Endothelial cell of umbilical vein (primary cell): ENCODE measurements at regions not wholly inside any gene's neighbourhood (a gene's known extent, or its start where the extent isn't known, plus 50 kb on each side); places are given as distances from the start of the nearest gene placed in this dataset.

Experiments used
- BruUV-seq: library from RNA; stranded (reverse); fragments of 400-500 nt; replicated peaks from 2 replicates; lab custom pipeline; 2021; lab: Mats Ljungman, UMichigan
- CTCF ChIA-PET: fragments of 300-600, 350-600 bp; sonication (Branson Sonifier 250); formaldehyde crosslinking; loops from one replicate; lab custom pipeline; 2021; ENCODE audit warnings: antibody characterized with exemption, inconsistent platforms; lab: Charles Lee
- POLR2A ChIA-PET: fragments of 300-600, 350-600 bp; sonication (Branson Sonifier 250); formaldehyde crosslinking; loops from one replicate; lab custom pipeline; 2021; ENCODE audit warnings: antibody characterized with exemption, inconsistent platforms; lab: Charles Lee
- DNase-seq: peaks from one replicate; pipeline ENCODE4 v3.0.0-alpha.2; 2011; ENCODE audit warnings: low read depth, low spot score
- FAIRE-seq: peaks from 2 replicates; lab custom pipeline; 2011; peaks lifted over from hg19 to GRCh38; lab: Jason Lieb, UNC
- H2AFZ ChIP-seq: 2 replicates; pipeline ENCODE4 v1.6.0; 2012; ENCODE audit warnings: low read depth, low read length, control low read depth, inconsistent platforms
- H3K27ac ChIP-seq: 2 replicates; pipeline ENCODE4 v1.5.1; 2011; ENCODE audit warnings: low read depth, mild to moderate bottlenecking, control low read depth, low read length, moderate library complexity; ENCODE audit not compliant: insufficient read depth
- H3K27me3 ChIP-seq, 2 experiments: 2 replicates each; pipeline versions ENCODE4 v1.6.0 to v1.6.1; 2011; ENCODE audit warnings: low read length in 2 of 2, mixed read lengths in 1 of 2; ENCODE audit not compliant: control insufficient read depth in 2 of 2, insufficient read depth in 2 of 2
- H3K36me3 ChIP-seq, 2 experiments: 2 replicates in 1 of 2; 3 replicates in 1 of 2; pipeline ENCODE4 v1.5.1; 2011; ENCODE audit warnings: low read length in 2 of 2, mild to moderate bottlenecking in 1 of 2, moderate library complexity in 1 of 2; ENCODE audit not compliant: control insufficient read depth in 2 of 2, insufficient read depth in 2 of 2; ENCODE audit errors: extremely low read depth in 1 of 2
- H3K4me1 ChIP-seq: 3 replicates; pipeline ENCODE4 v1.5.1; 2011; ENCODE audit warnings: mild to moderate bottlenecking, low read length; ENCODE audit not compliant: control insufficient read depth, insufficient read depth; ENCODE audit errors: extremely low read depth
- H3K4me2 ChIP-seq: 2 replicates; pipeline ENCODE4 v1.6.1; 2011; ENCODE audit warnings: low read length, control low read depth, mixed read lengths; ENCODE audit not compliant: insufficient read depth
- H3K4me3 ChIP-seq, 3 experiments: fragments of 200-600 bp in 1 of 3; sonication (generic), shearing (Covaris generic) in 1 of 3; replicated peaks in 1 of 3; 2 replicates each; pipeline ENCODE4 v1.5.1; 2011 to 2016; ENCODE audit warnings: control low read depth in 3 of 3, low read length in 3 of 3, mild to moderate bottlenecking in 2 of 3, inconsistent platforms in 1 of 3, low read depth in 1 of 3, moderate library complexity in 1 of 3; ENCODE audit not compliant: insufficient read depth in 1 of 3
- H3K79me2 ChIP-seq: 2 replicates; pipeline ENCODE4 v1.6.0; 2012; ENCODE audit warnings: low read length, inconsistent platforms; ENCODE audit not compliant: control insufficient read depth, insufficient read depth
- H3K9ac ChIP-seq: replicated peaks from 2 replicates; pipeline ENCODE3; 2011; ENCODE audit warnings: low read length, control low read depth; ENCODE audit not compliant: insufficient read depth; ENCODE audit errors: extremely low read depth
- H3K9me1 ChIP-seq: replicated peaks from 3 replicates; pipeline ENCODE4 v1.6.0; 2011; ENCODE audit warnings: mild to moderate bottlenecking, low read length; ENCODE audit not compliant: control insufficient read depth, insufficient read depth; ENCODE audit errors: extremely low read depth
- H3K9me3 ChIP-seq: replicated peaks from 2 replicates; pipeline ENCODE4 v1.5.1; 2012; ENCODE audit warnings: low read length, inconsistent platforms; ENCODE audit not compliant: control insufficient read depth, insufficient read depth
- H4K20me1 ChIP-seq: replicated peaks from 2 replicates; pipeline ENCODE3; 2011; ENCODE audit warnings: mild to moderate bottlenecking, low read length; ENCODE audit not compliant: control insufficient read depth, insufficient read depth; ENCODE audit errors: extremely low read depth
- EZH2 ChIP-seq: IDR thresholded peaks from 2 replicates; pipeline ENCODE4 v1.6.1; 2012; ENCODE audit warnings: borderline replicate concordance, low read depth, mild to moderate bottlenecking, moderate library complexity, low read length, inconsistent platforms; ENCODE audit not compliant: severe bottlenecking
- FOS ChIP-seq: IDR thresholded peaks from 2 replicates; pipeline ENCODE4 v1.6.1; 2011; ENCODE audit warnings: mild to moderate bottlenecking, low read length, moderate library complexity, borderline replicate concordance; ENCODE audit not compliant: insufficient read depth
- GATA2 ChIP-seq: IDR thresholded peaks from 2 replicates; pipeline ENCODE4 v1.7.0; 2011; ENCODE audit warnings: low read depth, mild to moderate bottlenecking, moderate library complexity, mixed read lengths, low read length; ENCODE audit not compliant: insufficient read length, insufficient read depth
- JUN ChIP-seq: IDR thresholded peaks from 2 replicates; pipeline ENCODE4 v1.6.1; 2011; ENCODE audit warnings: borderline replicate concordance, low read depth; ENCODE audit not compliant: insufficient read length, insufficient read depth
- POLR2A ChIP-seq: IDR thresholded peaks from 2 replicates; pipeline ENCODE4 v1.6.1; 2012; ENCODE audit warnings: low read depth, mild to moderate bottlenecking, control low read depth, low read length
- POLR2AphosphoS5 ChIP-seq: IDR thresholded peaks from 2 replicates; pipeline ENCODE4 v1.6.1; 2012; ENCODE audit warnings: low read depth, mild to moderate bottlenecking, control low read depth, low read length, moderate library complexity; ENCODE audit not compliant: insufficient read depth
- dilution Hi-C: fragments of 300-500 bp; cut with MboI; formaldehyde crosslinking; loops from one replicate; pipeline ENCODE4 v1.15.0; 2019; ENCODE audit warnings: low sequenced_read_pairs; ENCODE audit not compliant: extremely low pct_ligation_motif_present
- intact Hi-C: fragments of 100-400 bp; cut with micrococcal nuclease; formaldehyde crosslinking; loops from one replicate; pipeline ENCODE4 v1.10.0; 2022
- TF ChIP-seq, protein P1 (sequence below): IDR thresholded peaks from 2 replicates; pipeline ENCODE4 v1.6.1; 2011; ENCODE audit not compliant: insufficient read depth, insufficient read length
- TF ChIP-seq, protein P2 (sequence below), 2 donors: IDR thresholded peaks; 1 replicate in 1 of 2; 2 replicates in 1 of 2; pipeline ENCODE4 v1.5.1; 2011; ENCODE audit warnings: low read length in 2 of 2, mild to moderate bottlenecking in 2 of 2, moderate library complexity in 2 of 2, control low read depth in 1 of 2, inconsistent platforms in 1 of 2, low read depth in 1 of 2; ENCODE audit not compliant: insufficient read depth in 1 of 2; ENCODE audit errors: extremely low read depth in 1 of 2

DNA sequence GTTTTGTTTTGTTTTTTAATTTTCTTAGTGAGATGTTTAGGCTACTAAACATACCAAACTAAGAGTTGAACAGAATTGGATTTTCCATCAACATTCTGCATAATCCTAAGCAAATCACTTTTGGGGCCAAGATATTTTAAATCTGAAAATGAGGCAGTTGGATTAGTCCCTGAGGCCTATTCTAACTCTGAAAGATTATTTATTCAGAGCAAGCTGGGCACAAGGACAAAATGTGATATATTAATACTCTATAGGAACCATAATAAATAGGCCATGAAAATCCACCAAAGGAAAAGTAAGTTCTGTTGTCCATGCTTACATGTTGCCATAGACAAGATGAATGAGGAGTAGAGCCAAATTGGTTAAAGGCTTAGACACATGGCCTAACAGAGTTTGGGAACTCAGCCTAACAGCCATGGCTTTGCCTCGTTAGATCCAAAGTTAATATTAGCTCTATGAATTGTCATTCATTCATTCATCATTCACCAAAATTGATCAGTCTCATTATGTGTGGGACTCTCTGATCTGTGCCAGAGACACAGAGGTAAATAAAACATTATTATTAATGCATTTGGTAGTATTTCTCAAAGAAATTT is 183.5 kb downstream of the SCG2 start:
- TF ChIP-seq EZH2 (no peak), POLR2A (no peak), GATA2 (no peak), POLR2AphosphoS5 (no peak), FOS (no peak), JUN (no peak)
- TF ChIP-seq, protein P1, sequence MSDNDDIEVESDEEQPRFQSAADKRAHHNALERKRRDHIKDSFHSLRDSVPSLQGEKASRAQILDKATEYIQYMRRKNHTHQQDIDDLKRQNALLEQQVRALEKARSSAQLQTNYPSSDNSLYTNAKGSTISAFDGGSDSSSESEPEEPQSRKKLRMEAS: no peak
- TF ChIP-seq, protein P2, sequence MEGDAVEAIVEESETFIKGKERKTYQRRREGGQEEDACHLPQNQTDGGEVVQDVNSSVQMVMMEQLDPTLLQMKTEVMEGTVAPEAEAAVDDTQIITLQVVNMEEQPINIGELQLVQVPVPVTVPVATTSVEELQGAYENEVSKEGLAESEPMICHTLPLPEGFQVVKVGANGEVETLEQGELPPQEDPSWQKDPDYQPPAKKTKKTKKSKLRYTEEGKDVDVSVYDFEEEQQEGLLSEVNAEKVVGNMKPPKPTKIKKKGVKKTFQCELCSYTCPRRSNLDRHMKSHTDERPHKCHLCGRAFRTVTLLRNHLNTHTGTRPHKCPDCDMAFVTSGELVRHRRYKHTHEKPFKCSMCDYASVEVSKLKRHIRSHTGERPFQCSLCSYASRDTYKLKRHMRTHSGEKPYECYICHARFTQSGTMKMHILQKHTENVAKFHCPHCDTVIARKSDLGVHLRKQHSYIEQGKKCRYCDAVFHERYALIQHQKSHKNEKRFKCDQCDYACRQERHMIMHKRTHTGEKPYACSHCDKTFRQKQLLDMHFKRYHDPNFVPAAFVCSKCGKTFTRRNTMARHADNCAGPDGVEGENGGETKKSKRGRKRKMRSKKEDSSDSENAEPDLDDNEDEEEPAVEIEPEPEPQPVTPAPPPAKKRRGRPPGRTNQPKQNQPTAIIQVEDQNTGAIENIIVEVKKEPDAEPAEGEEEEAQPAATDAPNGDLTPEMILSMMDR (IDR thresholded peaks at IDR 0.05; ENCODE audit: extremely low read depth in 1 of 2, insufficient read depth in 1 of 2, low read depth in 1 of 2, low read length in 2 of 2): no peak
- ChIA-PET CTCF (no interaction called here), POLR2A (no interaction called here)
- Histone ChIP-seq H3K79me2 (no peaks in the 10 kb centered on the region), H3K9me1 (no peaks in the 10 kb centered on the region), H3K36me3 (no peaks in the 10 kb centered on the region), H3K9ac (no peak overlapping the region), H3K27me3 (no peaks in the 10 kb centered on the region), H2AFZ (no peak overlapping the region), H3K4me2 (no peak overlapping the region), H4K20me1 (no peaks in the 10 kb centered on the region), H3K4me3 (no peak overlapping the region), H3K27ac (no peak overlapping the region), H3K4me1 (no peaks in the 10 kb centered on the region), H3K9me3 (no peaks in the 10 kb centered on the region)
- intact Hi-C loops (no loop called here), dilution Hi-C loops (no loop called here)
- BruUV-seq: no TSS peak
- DNase-seq (no peak), FAIRE-seq (no peak)
